Sigmoid colon (tissue), 6 donors: ENCODE measurements at regions not wholly inside any gene's neighbourhood (a gene's known extent, or its start where the extent isn't known, plus 50 kb on each side); places are given as distances from the start of the nearest gene placed in this dataset.

ENCODE experiments used
- DNase-seq: peaks from one replicate; pipeline ENCODE4 v3.0.0-alpha.2; 2019
- H3K27ac ChIP-seq, 4 donors: fragments of 200-600 bp; sonication (generic); one replicate each; pipeline ENCODE4 v1.5.1; 2016 to 2019; ENCODE audit warnings: mild to moderate bottlenecking in 1 of 4
- H3K27me3 ChIP-seq, 3 donors: fragments of 200-600 bp; sonication (generic); one replicate each; pipeline ENCODE4 v1.5.1; 2019; ENCODE audit warnings: mild to moderate bottlenecking in 1 of 3
- H3K36me3 ChIP-seq, 4 donors: fragments of 200-600 bp; sonication (generic); one replicate each; pipeline ENCODE4 v1.5.1; 2016 to 2019
- H3K4me1 ChIP-seq, 4 donors: fragments of 200-600 bp; sonication (generic); one replicate each; pipeline ENCODE4 v1.5.1; 2017 to 2019
- H3K4me3 ChIP-seq, 4 donors: fragments of 200-600 bp; sonication (generic); one replicate each; pipeline ENCODE4 v1.5.1; 2017 to 2019; ENCODE audit warnings: mild to moderate bottlenecking in 2 of 4, moderate library complexity in 1 of 4
- H3K9me3 ChIP-seq, 4 donors: fragments of 200-600 bp in 3 of 4; sonication (generic) in 3 of 4; one replicate each; pipeline versions ENCODE4 v1.5.1 to v1.6.1; 2013 to 2019
- EP300 ChIP-seq, 4 donors: sonication (generic); formaldehyde crosslinking; IDR thresholded peaks; one replicate each; pipeline ENCODE4 v1.6.1; 2017; ENCODE audit warnings: antibody characterized with exemption in 4 of 4
- POLR2A ChIP-seq, 2 donors: fragments of 450-650 bp; IDR thresholded peaks; one replicate each; pipeline ENCODE4 v1.6.1; 2016; ENCODE audit warnings: antibody characterized with exemption in 2 of 2, mild to moderate bottlenecking in 2 of 2, moderate library complexity in 2 of 2
- POLR2AphosphoS5 ChIP-seq, 4 donors: sonication (generic); formaldehyde crosslinking; IDR thresholded peaks; one replicate each; pipeline ENCODE4 v1.6.1; 2017; ENCODE audit warnings: antibody characterized with exemption in 4 of 4
- WGBS, 2 donors: extraction: QIAGEN DNeasy Blood & Tissue Kit; methylation state at CpG; one replicate each; pipeline ENCODE4 v1.1.7; 2013; 5-methylcytosine and 5-hydroxymethylcytosine counted together
- intact Hi-C: fragments of 100-400 bp; cut with DNase I; formaldehyde crosslinking; loops from one replicate; pipeline ENCODE4 v1.15.1; 2023
- TF ChIP-seq, protein P1 (sequence below), 4 experiments: fragments of 450-650 bp in 3 of 4; fragments of 200-600 bp in 1 of 4; IDR thresholded peaks; one replicate each; pipeline ENCODE4 v1.5.1; 2016 to 2019; ENCODE audit warnings: antibody characterized with exemption in 4 of 4, mild to moderate bottlenecking in 3 of 4, moderate library complexity in 2 of 4
- donor health status: healthy with polysubstance abuse.
- donor health status: healthy.

GRCh38 chr2:234674781-234675201, 177.9 kb upstream of the ARL4C start:
- TF ChIP-seq EP300 (IDR thresholded peaks at IDR 0.05) (no peak), POLR2A (IDR thresholded peaks at IDR 0.05) (no peak), POLR2AphosphoS5 (IDR thresholded peaks at IDR 0.05) (no peak)
- TF ChIP-seq, protein P1, sequence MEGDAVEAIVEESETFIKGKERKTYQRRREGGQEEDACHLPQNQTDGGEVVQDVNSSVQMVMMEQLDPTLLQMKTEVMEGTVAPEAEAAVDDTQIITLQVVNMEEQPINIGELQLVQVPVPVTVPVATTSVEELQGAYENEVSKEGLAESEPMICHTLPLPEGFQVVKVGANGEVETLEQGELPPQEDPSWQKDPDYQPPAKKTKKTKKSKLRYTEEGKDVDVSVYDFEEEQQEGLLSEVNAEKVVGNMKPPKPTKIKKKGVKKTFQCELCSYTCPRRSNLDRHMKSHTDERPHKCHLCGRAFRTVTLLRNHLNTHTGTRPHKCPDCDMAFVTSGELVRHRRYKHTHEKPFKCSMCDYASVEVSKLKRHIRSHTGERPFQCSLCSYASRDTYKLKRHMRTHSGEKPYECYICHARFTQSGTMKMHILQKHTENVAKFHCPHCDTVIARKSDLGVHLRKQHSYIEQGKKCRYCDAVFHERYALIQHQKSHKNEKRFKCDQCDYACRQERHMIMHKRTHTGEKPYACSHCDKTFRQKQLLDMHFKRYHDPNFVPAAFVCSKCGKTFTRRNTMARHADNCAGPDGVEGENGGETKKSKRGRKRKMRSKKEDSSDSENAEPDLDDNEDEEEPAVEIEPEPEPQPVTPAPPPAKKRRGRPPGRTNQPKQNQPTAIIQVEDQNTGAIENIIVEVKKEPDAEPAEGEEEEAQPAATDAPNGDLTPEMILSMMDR (IDR thresholded peaks at IDR 0.05), result no peak
- 67 to 72% methylated on average over 3 of the region's 3 CpGs for WGBS, 2 donors
- H3K4me1 ChIP-seq, result peaks cover 0 to 8% (median 3%) of the 10 kb centered on the region in 4 donors
- intact Hi-C loops, result no loop called here
- H3K4me3 ChIP-seq, result no peak overlapping the region
- H3K27me3 ChIP-seq, result no peaks in the 10 kb centered on the region
- H3K36me3 ChIP-seq, result no peaks in the 10 kb centered on the region
- no peak overlapping the region for H3K27ac ChIP-seq
- H3K9me3 ChIP-seq, result no peaks in the 10 kb centered on the region
- no peak for DNase-seq

GRCh38 chr2:234673961-234674759, 177.3 kb upstream of the ARL4C start:
- H3K27me3 ChIP-seq, result no peaks in the 10 kb centered on the region
- H3K36me3 ChIP-seq, result no peaks in the 10 kb centered on the region
- DNase-seq, result no peak
- intact Hi-C loops, result no loop called here
- TF ChIP-seq, protein P1 (IDR thresholded peaks at IDR 0.05), result no peak
- no peak for TF ChIP-seq EP300 (IDR thresholded peaks at IDR 0.05)
- TF ChIP-seq POLR2AphosphoS5 (IDR thresholded peaks at IDR 0.05), result no peak
- TF ChIP-seq POLR2A (IDR thresholded peaks at IDR 0.05), result no peak
- peaks cover 0 to 1% (median 0%) of the 10 kb centered on the region in 4 donors for H3K4me1 ChIP-seq
- no peaks in the 10 kb centered on the region for H3K9me3 ChIP-seq
- WGBS, 2 donors, result 93% methylated on average over 1 of the region's 1 CpG
- H3K27ac ChIP-seq, result no peak overlapping the region
- H3K4me3 ChIP-seq, result no peak overlapping the region

GRCh38 chr2:234673501-234673900, 176.6 kb upstream of the ARL4C start:
- H3K27ac ChIP-seq, result no peak overlapping the region
- intact Hi-C loops, result no loop called here
- no peaks in the 10 kb centered on the region for H3K27me3 ChIP-seq
- no peaks in the 10 kb centered on the region for H3K9me3 ChIP-seq
- WGBS, 2 donors, result 91 to 97% methylated on average over 1 of the region's 1 CpG
- H3K36me3 ChIP-seq, result no peaks in the 10 kb centered on the region
- H3K4me3 ChIP-seq, result no peak overlapping the region
- H3K4me1 ChIP-seq, result no peaks in the 10 kb centered on the region
- DNase-seq, result no peak
- TF ChIP-seq POLR2AphosphoS5 (IDR thresholded peaks at IDR 0.05) (no peak), EP300 (IDR thresholded peaks at IDR 0.05) (no peak), POLR2A (IDR thresholded peaks at IDR 0.05) (no peak)
- TF ChIP-seq, protein P1 (IDR thresholded peaks at IDR 0.05), result no peak

DNA sequence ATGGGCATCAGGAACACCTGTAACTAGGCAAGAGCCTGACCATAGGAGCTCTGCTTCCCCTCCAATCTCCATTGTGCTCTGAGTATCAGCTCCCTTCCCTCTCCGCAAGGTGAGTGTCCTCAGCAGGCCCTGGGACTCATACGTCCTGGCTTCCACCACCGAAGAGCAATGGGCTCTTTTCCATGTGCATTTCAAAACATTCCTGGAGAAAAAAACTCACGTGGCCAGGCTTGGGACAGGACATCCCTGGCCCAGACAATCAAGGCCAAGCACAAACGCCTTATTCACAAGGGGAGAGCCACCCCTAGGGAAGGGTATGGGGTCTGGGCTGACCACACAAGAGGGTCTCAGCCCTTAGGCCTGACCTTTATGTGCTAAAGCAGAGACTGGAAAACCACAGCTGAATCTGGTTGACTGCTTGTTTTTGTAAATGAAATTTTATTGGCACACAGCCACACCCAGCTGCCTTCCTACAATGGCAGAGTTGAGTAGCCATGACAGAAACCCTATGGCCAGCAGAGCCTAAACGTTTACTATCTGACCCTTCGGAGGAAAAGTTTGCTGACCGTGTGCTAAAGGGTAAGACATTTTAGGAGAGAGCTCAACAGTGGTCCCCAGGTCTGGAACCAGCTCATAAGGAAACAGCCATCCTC, 175.7 kb upstream of the ARL4C start:
- Histone ChIP-seq H3K4me1 (no peaks in the 10 kb centered on the region), H3K36me3 (no peaks in the 10 kb centered on the region), H3K4me3 (no peak overlapping the region), H3K27ac (no peak overlapping the region), H3K27me3 (no peaks in the 10 kb centered on the region), H3K9me3 (no peaks in the 10 kb centered on the region)
- intact Hi-C loops, result no loop called here
- no peak for DNase-seq
- TF ChIP-seq EP300 (IDR thresholded peaks at IDR 0.05) (no peak), POLR2AphosphoS5 (IDR thresholded peaks at IDR 0.05) (no peak), POLR2A (IDR thresholded peaks at IDR 0.05) (no peak)
- TF ChIP-seq, protein P1 (IDR thresholded peaks at IDR 0.05), result no peak
- 79 to 80% methylated on average over 8 of the region's 8 CpGs for WGBS, 2 donors
